NB4 (cell line): ENCODE measurements at regions not wholly inside any gene's neighbourhood (a gene's known extent, or its start where the extent isn't known, plus 50 kb on each side); places are given as distances from the start of the nearest gene placed in this dataset.

ENCODE experiments used
- MYC ChIP-seq: IDR thresholded peaks from 2 replicates; pipeline ENCODE4 v1.6.1; 2011; ENCODE audit warnings: low read depth, low read length
- POLR2A ChIP-seq: IDR thresholded peaks from 2 replicates; pipeline ENCODE4 v1.6.1; 2011; ENCODE audit warnings: mild to moderate bottlenecking; ENCODE audit not compliant: insufficient read length; ENCODE audit errors: extremely low read depth
- TF ChIP-seq, protein P1 (sequence below): IDR thresholded peaks from one replicate; pipeline ENCODE4 v1.5.1; 2012; ENCODE audit warnings: low read depth, low read length
- TF ChIP-seq, protein P2 (sequence below): IDR thresholded peaks from 2 replicates; pipeline ENCODE4 v1.6.1; 2011; ENCODE audit warnings: low read depth, low read length

DNA sequence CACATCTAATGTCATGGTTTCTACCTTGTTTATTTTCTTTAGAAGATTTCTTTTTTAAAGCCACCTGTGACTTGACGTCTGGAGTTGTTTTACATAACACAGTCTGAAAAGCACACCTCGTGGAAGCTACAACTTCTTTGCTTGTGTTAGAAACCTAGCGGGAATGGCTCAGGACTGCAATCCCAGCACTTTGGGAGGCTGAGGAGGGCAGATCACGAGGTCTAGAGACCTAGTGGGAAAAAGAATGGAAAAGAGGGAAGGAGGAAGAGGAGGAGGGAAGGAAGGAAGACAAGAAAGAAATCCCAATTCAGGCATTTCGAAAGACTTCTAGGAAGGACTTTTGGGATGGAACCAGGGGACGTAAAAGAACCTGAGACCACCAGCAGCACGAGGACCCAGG lies 146.3 kb upstream of the CELF2 start:
- TF ChIP-seq, protein P1, sequence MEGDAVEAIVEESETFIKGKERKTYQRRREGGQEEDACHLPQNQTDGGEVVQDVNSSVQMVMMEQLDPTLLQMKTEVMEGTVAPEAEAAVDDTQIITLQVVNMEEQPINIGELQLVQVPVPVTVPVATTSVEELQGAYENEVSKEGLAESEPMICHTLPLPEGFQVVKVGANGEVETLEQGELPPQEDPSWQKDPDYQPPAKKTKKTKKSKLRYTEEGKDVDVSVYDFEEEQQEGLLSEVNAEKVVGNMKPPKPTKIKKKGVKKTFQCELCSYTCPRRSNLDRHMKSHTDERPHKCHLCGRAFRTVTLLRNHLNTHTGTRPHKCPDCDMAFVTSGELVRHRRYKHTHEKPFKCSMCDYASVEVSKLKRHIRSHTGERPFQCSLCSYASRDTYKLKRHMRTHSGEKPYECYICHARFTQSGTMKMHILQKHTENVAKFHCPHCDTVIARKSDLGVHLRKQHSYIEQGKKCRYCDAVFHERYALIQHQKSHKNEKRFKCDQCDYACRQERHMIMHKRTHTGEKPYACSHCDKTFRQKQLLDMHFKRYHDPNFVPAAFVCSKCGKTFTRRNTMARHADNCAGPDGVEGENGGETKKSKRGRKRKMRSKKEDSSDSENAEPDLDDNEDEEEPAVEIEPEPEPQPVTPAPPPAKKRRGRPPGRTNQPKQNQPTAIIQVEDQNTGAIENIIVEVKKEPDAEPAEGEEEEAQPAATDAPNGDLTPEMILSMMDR, result no peak
- TF ChIP-seq POLR2A, result no peak
- TF ChIP-seq, protein P2, sequence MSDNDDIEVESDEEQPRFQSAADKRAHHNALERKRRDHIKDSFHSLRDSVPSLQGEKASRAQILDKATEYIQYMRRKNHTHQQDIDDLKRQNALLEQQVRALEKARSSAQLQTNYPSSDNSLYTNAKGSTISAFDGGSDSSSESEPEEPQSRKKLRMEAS, result no peak
- no peak for TF ChIP-seq MYC
